Tibial artery (tissue), 4 donors: ENCODE measurements at regions not wholly inside any gene's neighbourhood (a gene's known extent, or its start where the extent isn't known, plus 50 kb on each side); places are given as distances from the start of the nearest gene placed in this dataset.

ENCODE experiments used
- DNase-seq, 2 donors: peaks; one replicate each; pipeline ENCODE4 v3.0.0-alpha.2; 2019
- H3K27ac ChIP-seq, 2 donors: fragments of 200-600 bp; sonication (generic) in 1 of 2; 1 replicate in 1 of 2; 2 replicates in 1 of 2; pipeline ENCODE4 v1.5.1; 2018 to 2019; ENCODE audit warnings: mild to moderate bottlenecking in 1 of 2
- H3K27me3 ChIP-seq, 2 donors: fragments of 200-600 bp; sonication (generic) in 1 of 2; one replicate each; pipeline versions ENCODE4 v1.5.1 to v1.6.0; 2016 to 2019
- H3K36me3 ChIP-seq, 3 donors: fragments of 200-600 bp; sonication (generic) in 2 of 3; one replicate each; pipeline ENCODE4 v1.5.1; 2016 to 2019; ENCODE audit warnings: mild to moderate bottlenecking in 2 of 3
- H3K4me1 ChIP-seq, 4 donors: fragments of 200-600 bp; sonication (generic) in 2 of 4; 1 replicate in 3 of 4; 2 replicates in 1 of 4; pipeline ENCODE4 v1.5.1; 2016 to 2019
- H3K4me3 ChIP-seq, 2 donors: fragments of 200-600 bp; sonication (generic) in 1 of 2; 1 replicate in 1 of 2; 2 replicates in 1 of 2; pipeline ENCODE4 v1.5.1; 2018 to 2019; ENCODE audit warnings: mild to moderate bottlenecking in 2 of 2
- H3K9me3 ChIP-seq, 3 donors: fragments of 200-600 bp; sonication (generic) in 1 of 3; one replicate each; pipeline ENCODE4 v1.5.1; 2016 to 2019
- intact Hi-C: fragments of 100-400 bp; cut with DNase I; formaldehyde crosslinking; loops from one replicate; pipeline ENCODE4 v1.15.0; 2023; ENCODE audit warnings: low total_unique reads
- TF ChIP-seq, protein P1 (sequence below), 2 experiments: fragments of 200-600 bp in 1 of 2; fragments of 450-650 bp in 1 of 2; IDR thresholded peaks; one replicate each; pipeline ENCODE4 v1.5.1; 2017 to 2019; ENCODE audit warnings: antibody characterized with exemption in 2 of 2, mild to moderate bottlenecking in 1 of 2, moderate library complexity in 1 of 2

DNA sequence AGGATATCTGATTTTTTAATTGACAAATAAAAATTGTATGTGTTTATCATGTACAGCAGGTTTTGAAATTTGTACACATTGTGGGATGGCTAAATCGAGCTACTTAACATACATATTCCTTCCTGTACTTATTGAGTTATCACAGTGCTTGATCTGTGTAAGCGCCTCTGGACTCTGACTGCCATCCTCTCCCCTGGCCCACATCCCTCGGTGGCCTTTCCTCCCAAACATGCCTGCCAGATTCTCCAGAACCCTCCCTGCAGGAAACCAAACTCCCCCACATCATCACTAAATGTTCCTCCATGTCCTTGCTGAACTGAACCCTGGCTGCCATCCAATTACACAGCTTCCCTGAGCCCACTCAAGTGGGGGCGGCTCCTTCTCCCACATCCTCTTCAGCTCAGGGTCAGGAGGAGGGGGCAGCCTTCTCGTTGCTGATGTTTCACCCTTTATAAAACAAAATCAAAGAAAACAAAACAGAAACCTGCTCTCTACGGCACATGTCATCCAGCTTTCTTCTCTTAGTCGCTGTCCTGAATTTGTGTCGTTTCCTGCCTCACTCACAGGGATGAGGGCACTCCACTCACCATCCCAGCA is 97.1 kb upstream of the SPATA13 start:
- DNase-seq: no peak
- intact Hi-C loops: no loop called here
- H3K27me3 ChIP-seq: no peaks in the 10 kb centered on the region
- no peak overlapping the region for H3K4me3 ChIP-seq
- H3K36me3 ChIP-seq: no peaks in the 10 kb centered on the region
- H3K27ac ChIP-seq: peak overlapping the region in 1 of 2 donors; percentile 33
- H3K4me1 ChIP-seq: peaks cover 0 to 8% (median 3%) of the 10 kb centered on the region in 4 donors
- no peaks in the 10 kb centered on the region for H3K9me3 ChIP-seq
- TF ChIP-seq, protein P1, sequence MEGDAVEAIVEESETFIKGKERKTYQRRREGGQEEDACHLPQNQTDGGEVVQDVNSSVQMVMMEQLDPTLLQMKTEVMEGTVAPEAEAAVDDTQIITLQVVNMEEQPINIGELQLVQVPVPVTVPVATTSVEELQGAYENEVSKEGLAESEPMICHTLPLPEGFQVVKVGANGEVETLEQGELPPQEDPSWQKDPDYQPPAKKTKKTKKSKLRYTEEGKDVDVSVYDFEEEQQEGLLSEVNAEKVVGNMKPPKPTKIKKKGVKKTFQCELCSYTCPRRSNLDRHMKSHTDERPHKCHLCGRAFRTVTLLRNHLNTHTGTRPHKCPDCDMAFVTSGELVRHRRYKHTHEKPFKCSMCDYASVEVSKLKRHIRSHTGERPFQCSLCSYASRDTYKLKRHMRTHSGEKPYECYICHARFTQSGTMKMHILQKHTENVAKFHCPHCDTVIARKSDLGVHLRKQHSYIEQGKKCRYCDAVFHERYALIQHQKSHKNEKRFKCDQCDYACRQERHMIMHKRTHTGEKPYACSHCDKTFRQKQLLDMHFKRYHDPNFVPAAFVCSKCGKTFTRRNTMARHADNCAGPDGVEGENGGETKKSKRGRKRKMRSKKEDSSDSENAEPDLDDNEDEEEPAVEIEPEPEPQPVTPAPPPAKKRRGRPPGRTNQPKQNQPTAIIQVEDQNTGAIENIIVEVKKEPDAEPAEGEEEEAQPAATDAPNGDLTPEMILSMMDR (IDR thresholded peaks at IDR 0.05): no peak

DNA sequence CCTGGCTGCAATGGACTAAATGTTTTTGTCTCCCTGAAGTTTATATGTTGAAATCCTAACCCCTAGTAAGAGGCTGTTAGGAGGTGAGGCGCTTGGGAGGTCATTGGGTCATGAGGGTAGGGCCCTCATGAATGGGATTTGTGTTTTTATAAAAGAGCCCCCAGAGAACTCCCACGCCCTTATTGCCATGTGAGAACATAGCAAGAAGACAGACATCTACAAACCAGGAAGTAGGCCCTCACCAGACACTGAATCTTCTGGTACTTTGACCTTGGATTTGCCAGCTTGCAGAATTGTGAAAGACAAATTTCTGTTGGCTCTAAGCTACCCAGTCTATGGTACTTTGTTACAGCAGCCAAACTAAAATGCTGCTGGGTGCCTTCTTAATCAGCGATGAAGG is 96.1 kb upstream of the SPATA13 start:
- no peak for DNase-seq
- H3K9me3 ChIP-seq: no peaks in the 10 kb centered on the region
- no peak overlapping the region for H3K4me3 ChIP-seq
- H3K4me1 ChIP-seq: peaks cover 0 to 8% (median 3%) of the 10 kb centered on the region in 4 donors
- H3K27me3 ChIP-seq: no peaks in the 10 kb centered on the region
- TF ChIP-seq, protein P1 (IDR thresholded peaks at IDR 0.05): no peak
- intact Hi-C loops: no loop called here
- H3K27ac ChIP-seq: no peak overlapping the region
- H3K36me3 ChIP-seq: no peaks in the 10 kb centered on the region

GRCh38 chr13:24065176-24065575 is 95.3 kb upstream of the SPATA13 start:
- TF ChIP-seq, protein P1 (IDR thresholded peaks at IDR 0.05): no peak
- H3K4me1 ChIP-seq: peaks cover 0 to 8% (median 3%) of the 10 kb centered on the region in 4 donors
- no peak for DNase-seq
- no peaks in the 10 kb centered on the region for H3K27me3 ChIP-seq
- no peaks in the 10 kb centered on the region for H3K36me3 ChIP-seq
- intact Hi-C loops: no loop called here
- H3K9me3 ChIP-seq: no peaks in the 10 kb centered on the region
- H3K27ac ChIP-seq: no peak overlapping the region
- H3K4me3 ChIP-seq: no peak overlapping the region

- no peak overlapping the region for H3K27ac ChIP-seq
- TF ChIP-seq, protein P1 (IDR thresholded peaks at IDR 0.05): no peak
- no peaks in the 10 kb centered on the region for H3K36me3 ChIP-seq
- peaks cover 0 to 18% (median 3%) of the 10 kb centered on the region in 4 donors for H3K4me1 ChIP-seq
- no peaks in the 10 kb centered on the region for H3K27me3 ChIP-seq
- DNase-seq: no peak
- H3K9me3 ChIP-seq: no peaks in the 10 kb centered on the region
- H3K4me3 ChIP-seq: no peak overlapping the region
- intact Hi-C loops: no loop called here
These were observed 93.9 kb upstream of the SPATA13 start for GRCh38 chr13:24066405-24067295.

DNA sequence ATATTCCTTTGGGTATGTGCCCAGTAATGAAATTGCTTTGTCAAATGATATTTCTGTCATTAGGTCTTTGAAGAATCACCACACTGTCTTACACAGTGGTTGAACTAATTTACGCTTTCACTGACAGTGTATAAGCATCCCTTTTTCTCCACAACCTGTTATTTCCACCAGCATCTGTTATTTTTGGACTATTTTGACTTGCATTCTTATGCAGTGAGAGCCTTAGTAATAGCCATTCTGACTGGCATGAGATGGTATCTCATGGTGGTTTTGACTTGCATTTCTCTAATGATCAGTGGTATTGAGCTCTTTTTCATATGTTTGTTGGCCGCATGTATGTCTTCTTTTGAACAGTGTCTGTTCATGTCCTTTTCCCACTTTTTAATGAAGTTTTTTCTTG is 92.0 kb upstream of the SPATA13 start:
- intact Hi-C loops: no loop called here
- no peaks in the 10 kb centered on the region for H3K27me3 ChIP-seq
- no peak overlapping the region for H3K27ac ChIP-seq
- H3K4me3 ChIP-seq: no peak overlapping the region
- H3K4me1 ChIP-seq: peaks cover 0 to 14% (median 0%) of the 10 kb centered on the region in 4 donors
- DNase-seq: no peak
- no peaks in the 10 kb centered on the region for H3K9me3 ChIP-seq
- TF ChIP-seq, protein P1 (IDR thresholded peaks at IDR 0.05): no peak
- H3K36me3 ChIP-seq: no peaks in the 10 kb centered on the region
